ENCODE measurements at regions not wholly inside any gene's neighbourhood (a gene's known extent, or its start where the extent isn't known, plus 50 kb on each side); places are given as distances from the start of the nearest gene placed in this dataset.

GRCh38 chr16:13403326-13403725, 501.9 kb downstream of the SHISA9 start:
- intact Hi-C loops (cut with DNase I) = no loop called here
- DNase-seq (no peak), ATAC-seq (no peak)
- H3K4me1 ChIP-seq = no peaks in the 10 kb centered on the region
- H3K36me3 ChIP-seq = no peaks in the 10 kb centered on the region
- H3K9me3 ChIP-seq = no peaks in the 10 kb centered on the region
- no peak overlapping the region for H3K27ac ChIP-seq
- TF ChIP-seq CTCF (IDR thresholded peaks at IDR 0.05) = no peak
- H3K27me3 ChIP-seq (ENCODE audit: low read depth) = no peaks in the 10 kb centered on the region
- no peak overlapping the region for H3K4me3 ChIP-seq

- H3K4me3 ChIP-seq = no peak overlapping the region
- no peaks in the 10 kb centered on the region for H3K4me1 ChIP-seq
- DNase-seq (no peak), ATAC-seq (no peak)
- H3K27me3 ChIP-seq (ENCODE audit: low read depth) = no peaks in the 10 kb centered on the region
- H3K36me3 ChIP-seq = no peaks in the 10 kb centered on the region
- intact Hi-C loops (cut with DNase I) = no loop called here
- no peak for TF ChIP-seq CTCF (IDR thresholded peaks at IDR 0.05)
- H3K9me3 ChIP-seq = no peaks in the 10 kb centered on the region
- no peak overlapping the region for H3K27ac ChIP-seq
Observed at GRCh38 chr16:13414154-13414553, 505.8 kb upstream of the ERCC4 start.

DNA sequence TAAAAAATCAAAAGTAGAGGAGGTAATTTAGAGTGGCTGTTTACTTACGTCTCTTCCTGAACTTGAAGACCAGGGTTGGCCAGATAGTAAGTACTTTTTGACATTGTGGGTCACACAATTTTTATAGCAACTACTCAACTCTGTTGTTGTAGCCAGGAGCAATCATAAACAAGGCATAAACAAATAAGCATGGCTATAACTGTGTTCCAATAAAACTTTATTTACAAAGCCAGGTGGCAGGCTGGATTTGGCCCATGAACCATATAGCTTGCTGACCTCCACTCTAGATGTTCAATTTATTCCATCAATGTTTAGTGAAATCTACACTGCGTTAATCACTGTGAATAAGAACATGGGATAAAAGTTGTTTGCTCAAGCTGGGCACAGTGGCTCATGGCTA, 500.4 kb upstream of the ERCC4 start:
- Histone ChIP-seq H3K4me1 (no peaks in the 10 kb centered on the region), H3K27me3 (ENCODE audit: low read depth) (no peaks in the 10 kb centered on the region), H3K9me3 (no peaks in the 10 kb centered on the region), H3K36me3 (no peaks in the 10 kb centered on the region), H3K27ac (no peak overlapping the region), H3K4me3 (no peak overlapping the region)
- ATAC-seq (no peak), DNase-seq (no peak)
- no peak for TF ChIP-seq CTCF (IDR thresholded peaks at IDR 0.05)
- intact Hi-C loops (cut with DNase I) = no loop called here

GRCh38 chr16:13421726-13422125, 498.2 kb upstream of the ERCC4 start:
- DNase-seq = no peak
- Histone ChIP-seq H3K27me3 (ENCODE audit: low read depth) (no peaks in the 10 kb centered on the region), H3K36me3 (no peaks in the 10 kb centered on the region), H3K4me3 (no peak overlapping the region), H3K4me1 (no peaks in the 10 kb centered on the region), H3K9me3 (no peaks in the 10 kb centered on the region), H3K27ac (no peak overlapping the region)
- ATAC-seq = no peak
- intact Hi-C loops (cut with DNase I) = no loop called here
- TF ChIP-seq CTCF (IDR thresholded peaks at IDR 0.05) = no peak

DNA sequence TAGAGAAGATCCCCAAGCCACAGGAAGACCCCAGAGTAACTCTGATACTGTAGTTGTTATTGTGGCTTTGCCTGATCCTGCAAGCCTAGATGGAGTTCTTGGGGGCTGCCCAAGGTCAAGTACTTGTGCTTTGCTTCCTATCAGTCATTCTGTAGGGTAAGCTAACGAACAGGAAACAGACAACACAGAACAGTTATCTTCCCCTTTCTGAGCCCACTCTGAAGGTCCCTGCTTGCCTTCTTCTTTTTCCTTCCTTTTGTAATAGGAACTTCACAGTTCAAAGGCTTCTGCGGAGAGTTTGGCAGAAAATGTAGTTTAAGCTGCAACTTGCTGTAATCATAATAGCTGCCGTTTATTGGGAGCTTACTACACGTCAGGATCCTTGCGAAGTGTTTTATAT, 494.1 kb upstream of the ERCC4 start:
- Histone ChIP-seq H3K27me3 (ENCODE audit: low read depth) (no peaks in the 10 kb centered on the region), H3K4me3 (no peak overlapping the region), H3K27ac (no peak overlapping the region), H3K9me3 (no peaks in the 10 kb centered on the region), H3K4me1 (no peaks in the 10 kb centered on the region), H3K36me3 (no peaks in the 10 kb centered on the region)
- ATAC-seq = no peak
- no peak for DNase-seq
- no peak for TF ChIP-seq CTCF (IDR thresholded peaks at IDR 0.05)
- intact Hi-C loops (cut with DNase I) = no loop called here

DNA sequence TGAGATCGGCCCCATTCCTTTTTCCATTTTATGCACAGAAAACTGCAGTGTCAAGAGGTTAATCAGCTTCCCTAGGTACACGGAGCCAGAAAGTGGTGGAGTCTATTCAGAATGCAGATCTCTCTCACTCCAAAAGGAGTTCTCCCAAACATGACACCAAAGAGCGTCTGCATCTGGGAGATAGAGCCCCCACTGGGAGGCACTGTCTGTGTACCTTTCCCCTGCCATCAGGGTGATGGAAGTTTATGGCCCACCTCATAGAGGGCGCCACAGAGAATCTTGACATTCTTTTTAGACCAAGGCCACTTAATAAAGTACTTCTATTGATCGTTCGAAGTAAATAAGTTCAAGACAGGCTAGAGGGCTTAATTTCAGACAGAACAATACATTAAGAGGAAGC, 493.7 kb upstream of the ERCC4 start:
- no peak overlapping the region for H3K27ac ChIP-seq
- DNase-seq (no peak), ATAC-seq (no peak)
- intact Hi-C loops (cut with DNase I) = no loop called here
- no peak for TF ChIP-seq CTCF (IDR thresholded peaks at IDR 0.05)
- H3K27me3 ChIP-seq (ENCODE audit: low read depth) = no peaks in the 10 kb centered on the region
- no peaks in the 10 kb centered on the region for H3K9me3 ChIP-seq
- H3K4me1 ChIP-seq = no peaks in the 10 kb centered on the region
- no peaks in the 10 kb centered on the region for H3K36me3 ChIP-seq
- no peak overlapping the region for H3K4me3 ChIP-seq
